ENCODE measurements at regions not wholly inside any gene's neighbourhood (a gene's known extent, or its start where the extent isn't known, plus 50 kb on each side); places are given as distances from the start of the nearest gene placed in this dataset.

- Histone ChIP-seq H3K36me3 (replicated peaks in 1 of 2; ENCODE audit: control insufficient read depth in 1 of 2, insufficient read depth in 2 of 2, low read length in 2 of 2) (no peaks in the 10 kb centered on the region), H3K9ac (ENCODE audit: insufficient read depth, low read depth, low read length) (no peak overlapping the region), H3K4me2 (ENCODE audit: low read depth, low read length) (no peak overlapping the region), H4K20me1 (ENCODE audit: insufficient read depth, low read length) (no peaks in the 10 kb centered on the region), H3K79me2 (ENCODE audit: insufficient read depth, low read length) (no peaks in the 10 kb centered on the region), H3K27ac (ENCODE audit: extremely low read length, insufficient read depth, low read length) (no peak overlapping the region), H2AFZ (ENCODE audit: low read length) (no peak overlapping the region), H3K27me3 (ENCODE audit: control insufficient read depth in 1 of 2, insufficient read depth in 2 of 2, low read length in 2 of 2) (no peaks in the 10 kb centered on the region), H3K9me3 (ENCODE audit: low read length) (no peaks in the 10 kb centered on the region), H3K4me1 (ENCODE audit: insufficient read depth, low read length) (no peaks in the 10 kb centered on the region), H3K4me3 (replicated peaks in 1 of 3; ENCODE audit: insufficient read depth in 1 of 3, low read depth in 2 of 3, low read length in 3 of 3) (no peak overlapping the region)
- in situ Hi-C loops (cut with HindIII; ENCODE audit: extremely low pct_ligation_motif_present, low pct_unique_long_range_greater_than_20kb) (no loop called here), intact Hi-C loops (cut with micrococcal nuclease; ENCODE audit: unreplicated experiment) (no loop called here)
- no TSS peak for BruUV-seq (replicated peaks)
- POLR2A ChIA-PET = no interaction called here
- 50% methylated on average over 4 of the region's 4 CpGs for WGBS (ENCODE audit: low lambda C conversion rate)
- no peak for FAIRE-seq
- CTCF ChIA-PET (ENCODE audit: low intra/inter-chr PET ratio, low total read pairs) = no interaction called here
- DNase-seq (ENCODE audit: low spot score) = no peak
- no peak for ATAC-seq
- TF ChIP-seq, protein P1, sequence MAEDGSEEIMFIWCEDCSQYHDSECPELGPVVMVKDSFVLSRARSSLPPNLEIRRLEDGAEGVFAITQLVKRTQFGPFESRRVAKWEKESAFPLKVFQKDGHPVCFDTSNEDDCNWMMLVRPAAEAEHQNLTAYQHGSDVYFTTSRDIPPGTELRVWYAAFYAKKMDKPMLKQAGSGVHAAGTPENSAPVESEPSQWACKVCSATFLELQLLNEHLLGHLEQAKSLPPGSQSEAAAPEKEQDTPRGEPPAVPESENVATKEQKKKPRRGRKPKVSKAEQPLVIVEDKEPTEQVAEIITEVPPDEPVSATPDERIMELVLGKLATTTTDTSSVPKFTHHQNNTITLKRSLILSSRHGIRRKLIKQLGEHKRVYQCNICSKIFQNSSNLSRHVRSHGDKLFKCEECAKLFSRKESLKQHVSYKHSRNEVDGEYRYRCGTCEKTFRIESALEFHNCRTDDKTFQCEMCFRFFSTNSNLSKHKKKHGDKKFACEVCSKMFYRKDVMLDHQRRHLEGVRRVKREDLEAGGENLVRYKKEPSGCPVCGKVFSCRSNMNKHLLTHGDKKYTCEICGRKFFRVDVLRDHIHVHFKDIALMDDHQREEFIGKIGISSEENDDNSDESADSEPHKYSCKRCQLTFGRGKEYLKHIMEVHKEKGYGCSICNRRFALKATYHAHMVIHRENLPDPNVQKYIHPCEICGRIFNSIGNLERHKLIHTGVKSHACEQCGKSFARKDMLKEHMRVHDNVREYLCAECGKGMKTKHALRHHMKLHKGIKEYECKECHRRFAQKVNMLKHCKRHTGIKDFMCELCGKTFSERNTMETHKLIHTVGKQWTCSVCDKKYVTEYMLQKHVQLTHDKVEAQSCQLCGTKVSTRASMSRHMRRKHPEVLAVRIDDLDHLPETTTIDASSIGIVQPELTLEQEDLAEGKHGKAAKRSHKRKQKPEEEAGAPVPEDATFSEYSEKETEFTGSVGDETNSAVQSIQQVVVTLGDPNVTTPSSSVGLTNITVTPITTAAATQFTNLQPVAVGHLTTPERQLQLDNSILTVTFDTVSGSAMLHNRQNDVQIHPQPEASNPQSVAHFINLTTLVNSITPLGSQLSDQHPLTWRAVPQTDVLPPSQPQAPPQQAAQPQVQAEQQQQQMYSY (CRISPR knock-in tag; IDR thresholded peaks at IDR 0.05) = no peak
- TF ChIP-seq PTBP1 (IDR thresholded peaks at IDR 0.05; ENCODE audit: low read depth, low read length, poor library complexity, severe bottlenecking) (no peak), ZNF263 (CRISPR knock-in tag; IDR thresholded peaks at IDR 0.05) (no peak), TP53 (CRISPR knock-in tag; conservative IDR thresholded peaks at IDR 0.05) (no peak), NFATC3 (CRISPR knock-in tag; IDR thresholded peaks at IDR 0.05) (no peak), NCOA5 (CRISPR knock-in tag; IDR thresholded peaks at IDR 0.05) (no peak), ATAD3A (CRISPR knock-in tag; IDR thresholded peaks at IDR 0.05) (no peak), ATF4 (CRISPR knock-in tag; IDR thresholded peaks at IDR 0.05) (no peak), ZNF552 (CRISPR knock-in tag; IDR thresholded peaks at IDR 0.05; ENCODE audit: borderline replicate concordance) (no peak)
- TF ChIP-seq, protein P2, sequence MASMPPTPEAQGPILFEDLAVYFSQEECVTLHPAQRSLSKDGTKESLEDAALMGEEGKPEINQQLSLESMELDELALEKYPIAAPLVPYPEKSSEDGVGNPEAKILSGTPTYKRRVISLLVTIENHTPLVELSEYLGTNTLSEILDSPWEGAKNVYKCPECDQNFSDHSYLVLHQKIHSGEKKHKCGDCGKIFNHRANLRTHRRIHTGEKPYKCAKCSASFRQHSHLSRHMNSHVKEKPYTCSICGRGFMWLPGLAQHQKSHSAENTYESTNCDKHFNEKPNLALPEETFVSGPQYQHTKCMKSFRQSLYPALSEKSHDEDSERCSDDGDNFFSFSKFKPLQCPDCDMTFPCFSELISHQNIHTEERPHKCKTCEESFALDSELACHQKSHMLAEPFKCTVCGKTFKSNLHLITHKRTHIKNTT (CRISPR knock-in tag; IDR thresholded peaks at IDR 0.05) = no peak
- TF ChIP-seq, protein P3, sequence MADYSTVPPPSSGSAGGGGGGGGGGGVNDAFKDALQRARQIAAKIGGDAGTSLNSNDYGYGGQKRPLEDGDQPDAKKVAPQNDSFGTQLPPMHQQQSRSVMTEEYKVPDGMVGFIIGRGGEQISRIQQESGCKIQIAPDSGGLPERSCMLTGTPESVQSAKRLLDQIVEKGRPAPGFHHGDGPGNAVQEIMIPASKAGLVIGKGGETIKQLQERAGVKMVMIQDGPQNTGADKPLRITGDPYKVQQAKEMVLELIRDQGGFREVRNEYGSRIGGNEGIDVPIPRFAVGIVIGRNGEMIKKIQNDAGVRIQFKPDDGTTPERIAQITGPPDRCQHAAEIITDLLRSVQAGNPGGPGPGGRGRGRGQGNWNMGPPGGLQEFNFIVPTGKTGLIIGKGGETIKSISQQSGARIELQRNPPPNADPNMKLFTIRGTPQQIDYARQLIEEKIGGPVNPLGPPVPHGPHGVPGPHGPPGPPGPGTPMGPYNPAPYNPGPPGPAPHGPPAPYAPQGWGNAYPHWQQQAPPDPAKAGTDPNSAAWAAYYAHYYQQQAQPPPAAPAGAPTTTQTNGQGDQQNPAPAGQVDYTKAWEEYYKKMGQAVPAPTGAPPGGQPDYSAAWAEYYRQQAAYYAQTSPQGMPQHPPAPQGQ (CRISPR knock-in tag; IDR thresholded peaks at IDR 0.05; ENCODE audit: borderline replicate concordance) = no peak
These were observed 118.3 kb upstream of the AADACL2 start for GRCh38 chr3:151615464-151615863.

Data from HepG2 (cell line).